IMR-90 (cell line): ENCODE measurements at regions not wholly inside any gene's neighbourhood (a gene's known extent, or its start where the extent isn't known, plus 50 kb on each side); places are given as distances from the start of the nearest gene placed in this dataset.

Experiments
- ATAC-seq: fragments of 200-7000 bp; cut with Tn5 transposase; 2 replicates; pipeline ENCODE4 v1.9.1; 2020; ENCODE audit warnings: low read depth, mild to moderate bottlenecking, moderate library complexity
- BruUV-seq: library from RNA; stranded (reverse); fragments of 400-500 nt; replicated peaks from 2 replicates; lab custom pipeline; 2021; lab: Mats Ljungman, UMichigan
- CTCF ChIA-PET: fragments of 300-600 bp; formaldehyde crosslinking; extraction: SDS; loops from one replicate; lab custom pipeline; 2021; ENCODE audit warnings: antibody characterized with exemption; lab: Yijun Ruan, JAX
- POLR2A ChIA-PET: fragments of 300-600 bp; sonication (Branson Sonifier 250); formaldehyde crosslinking; loops from one replicate; lab custom pipeline; 2022; ENCODE audit warnings: antibody characterized with exemption; ENCODE audit not compliant: unreplicated experiment; lab: Charles Lee
- DNase-seq: peaks from one replicate; pipeline ENCODE4 v3.0.0; 2013
- H2AFZ ChIP-seq: replicated peaks from 2 replicates; pipeline ENCODE3; 2013; ENCODE audit warnings: low read length, mild to moderate bottlenecking; ENCODE audit not compliant: poor library complexity
- H2AK5ac ChIP-seq: 2 replicates; pipeline ENCODE4 v1.6.1; 2013; ENCODE audit warnings: low read depth, low read length, inconsistent platforms
- H2AK9ac ChIP-seq: replicated peaks from 2 replicates; pipeline ENCODE3; 2013; ENCODE audit warnings: mild to moderate bottlenecking, low read depth, low read length, moderate library complexity; ENCODE audit not compliant: poor library complexity
- H2BK120ac ChIP-seq: 2 replicates; pipeline ENCODE4 v1.6.1; 2013; ENCODE audit warnings: low read depth, low read length, inconsistent platforms
- H2BK15ac ChIP-seq: 3 replicates; pipeline ENCODE4 v1.6.1; 2013; ENCODE audit warnings: low read depth, low read length, inconsistent platforms
- H2BK20ac ChIP-seq: 2 replicates; pipeline ENCODE4 v1.6.1; 2013; ENCODE audit warnings: low read depth, mild to moderate bottlenecking, inconsistent platforms, low read length, moderate library complexity
- H2BK5ac ChIP-seq: 2 replicates; pipeline ENCODE4 v1.6.1; 2013; ENCODE audit warnings: mild to moderate bottlenecking, low read depth, low read length, inconsistent platforms; ENCODE audit not compliant: poor library complexity, severe bottlenecking
- H3K14ac ChIP-seq: replicated peaks from 2 replicates; pipeline ENCODE4 v1.6.1; 2013; ENCODE audit warnings: low read depth, low read length, inconsistent platforms
- H3K18ac ChIP-seq: 2 replicates; pipeline ENCODE4 v1.6.1; 2013; ENCODE audit warnings: low read depth, low read length, control low read depth
- H3K23ac ChIP-seq: 2 replicates; pipeline ENCODE4 v1.6.1; 2013; ENCODE audit warnings: low read depth, low read length, inconsistent platforms
- H3K27ac ChIP-seq: 2 replicates; pipeline ENCODE4 v1.5.1; 2013; ENCODE audit warnings: mild to moderate bottlenecking, control low read depth, low read length; ENCODE audit not compliant: insufficient read depth
- H3K27me3 ChIP-seq: 2 replicates; pipeline ENCODE4 v1.6.1; 2013; ENCODE audit warnings: low read length; ENCODE audit not compliant: control insufficient read depth, insufficient read depth
- H3K36me3 ChIP-seq: 2 replicates; pipeline ENCODE4 v1.6.1; 2013; ENCODE audit warnings: low read length, mixed read lengths; ENCODE audit not compliant: control insufficient read depth, insufficient read depth
- H3K4ac ChIP-seq: 2 replicates; pipeline ENCODE4 v1.6.1; 2013; ENCODE audit warnings: low read depth, low read length, inconsistent platforms
- H3K4me1 ChIP-seq: 2 replicates; pipeline ENCODE4 v1.6.1; 2013; ENCODE audit warnings: low read length, mixed read lengths; ENCODE audit not compliant: control insufficient read depth, insufficient read depth
- H3K4me2 ChIP-seq: 2 replicates; pipeline ENCODE4 v1.6.1; 2013; ENCODE audit warnings: low read depth, mild to moderate bottlenecking, control low read depth, low read length, moderate library complexity
- H3K4me3 ChIP-seq: 2 replicates; pipeline ENCODE4 v1.5.1; 2013; ENCODE audit warnings: low read depth, mild to moderate bottlenecking, control low read depth, low read length, moderate library complexity; ENCODE audit not compliant: insufficient read depth
- H3K56ac ChIP-seq: 2 replicates; pipeline ENCODE4 v1.6.1; 2013; ENCODE audit warnings: low read length, inconsistent platforms; ENCODE audit not compliant: insufficient read depth; ENCODE audit errors: extremely low read depth
- H3K79me1 ChIP-seq, 2 experiments: 2 replicates each; pipeline ENCODE4 v1.6.1; 2013; ENCODE audit warnings: low read length in 2 of 2, inconsistent platforms in 1 of 2, low read depth in 1 of 2
- H3K9ac ChIP-seq: 2 replicates; pipeline ENCODE4 v1.6.1; 2013; ENCODE audit warnings: low read depth, low read length, control low read depth
- H3K9me1 ChIP-seq: 2 replicates; pipeline ENCODE4 v1.6.1; 2013; ENCODE audit warnings: low read length, inconsistent platforms; ENCODE audit not compliant: insufficient read depth
- H3K9me3 ChIP-seq: 2 replicates; pipeline ENCODE4 v1.6.1; 2013; ENCODE audit warnings: low read length; ENCODE audit not compliant: control insufficient read depth, insufficient read depth
- H4K20me1 ChIP-seq: 2 replicates; pipeline ENCODE4 v1.6.1; 2013; ENCODE audit warnings: low read length, inconsistent platforms; ENCODE audit not compliant: insufficient read depth
- H4K5ac ChIP-seq: 2 replicates; pipeline ENCODE4 v1.6.1; 2013; ENCODE audit warnings: mild to moderate bottlenecking, low read depth, low read length, control low read depth
- H4K8ac ChIP-seq, 2 experiments: 2 replicates each; pipeline ENCODE4 v1.6.1; 2013; ENCODE audit warnings: low read depth in 2 of 2, low read length in 2 of 2, control low read depth in 1 of 2, inconsistent platforms in 1 of 2
- H4K91ac ChIP-seq: 2 replicates; pipeline ENCODE4 v1.6.1; 2013; ENCODE audit warnings: low read depth, low read length, inconsistent platforms; ENCODE audit not compliant: insufficient read depth
- CEBPB ChIP-seq: IDR thresholded peaks from 2 replicates; pipeline ENCODE4 v1.6.1; 2012; ENCODE audit warnings: low read depth, low read length, improper control_type of control experiment
- MAFK ChIP-seq: IDR thresholded peaks from 2 replicates; pipeline ENCODE4 v1.6.1; 2012; ENCODE audit warnings: low read depth, low read length, improper control_type of control experiment
- NFE2L2 ChIP-seq: fragments of 150-350 bp; IDR thresholded peaks from 2 replicates; pipeline ENCODE4 v1.6.1; 2016; ENCODE audit warnings: low read depth, mild to moderate bottlenecking, low read length
- POLR2A ChIP-seq: IDR thresholded peaks from 2 replicates; pipeline ENCODE4 v1.6.1; 2012; ENCODE audit warnings: mild to moderate bottlenecking, low read depth, low read length
- SMC3 ChIP-seq: fragments of 150-350 bp; IDR thresholded peaks from 2 replicates; pipeline ENCODE4 v1.6.1; 2016; ENCODE audit warnings: low read depth, mild to moderate bottlenecking, antibody characterized with exemption, low read length, moderate library complexity
- WGBS, 2 experiments: methylation state at CpG; one replicate each; pipeline versions ENCODE4 v1.1.5 to v1.1.7; 2013; ENCODE audit warnings: missing lambda C conversion rate in 2 of 2; ENCODE audit not compliant: insufficient read length in 1 of 2; ENCODE audit errors: extremely low coverage in 2 of 2; 5-methylcytosine and 5-hydroxymethylcytosine counted together
- dilution Hi-C: fragments of 300-500 bp; cut with HindIII; formaldehyde crosslinking; loops from one replicate; pipeline ENCODE4 v1.14.3; 2018; ENCODE audit warnings: low sequenced_read_pairs; ENCODE audit not compliant: unreplicated experiment
- in situ Hi-C: fragments of 300-500 bp; cut with MboI; formaldehyde crosslinking; loops from 3 replicates; pipeline ENCODE4 v1.14.3; 2019; ENCODE audit warnings: low sequenced_read_pairs, inconsistent platforms, mixed read lengths
- intact Hi-C: fragments of 100-400 bp; cut with micrococcal nuclease; formaldehyde crosslinking; loops from 2 replicates; pipeline ENCODE4 v1.10.0; 2022
- TF ChIP-seq, protein P1 (sequence below): fragments of 150-350 bp; IDR thresholded peaks from 2 replicates; pipeline ENCODE4 v1.6.1; 2016; ENCODE audit warnings: low read depth, mild to moderate bottlenecking, low read length, moderate library complexity, borderline replicate concordance

- H4K8ac ChIP-seq, result no peak overlapping the region
- DNase-seq (no peak), ATAC-seq (no peak)
- TF ChIP-seq NFE2L2 (no peak), CEBPB (no peak), SMC3 (no peak), POLR2A (no peak), MAFK (no peak)
- TF ChIP-seq, protein P1, sequence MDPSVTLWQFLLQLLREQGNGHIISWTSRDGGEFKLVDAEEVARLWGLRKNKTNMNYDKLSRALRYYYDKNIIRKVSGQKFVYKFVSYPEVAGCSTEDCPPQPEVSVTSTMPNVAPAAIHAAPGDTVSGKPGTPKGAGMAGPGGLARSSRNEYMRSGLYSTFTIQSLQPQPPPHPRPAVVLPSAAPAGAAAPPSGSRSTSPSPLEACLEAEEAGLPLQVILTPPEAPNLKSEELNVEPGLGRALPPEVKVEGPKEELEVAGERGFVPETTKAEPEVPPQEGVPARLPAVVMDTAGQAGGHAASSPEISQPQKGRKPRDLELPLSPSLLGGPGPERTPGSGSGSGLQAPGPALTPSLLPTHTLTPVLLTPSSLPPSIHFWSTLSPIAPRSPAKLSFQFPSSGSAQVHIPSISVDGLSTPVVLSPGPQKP, result no peak
- H4K20me1 ChIP-seq, result no peaks in the 10 kb centered on the region
- H2BK20ac ChIP-seq, result no peak overlapping the region
- intact Hi-C loops, result no loop called here
- in situ Hi-C loops, result no loop called here
- H3K56ac ChIP-seq, result no peak overlapping the region
- no peaks in the 10 kb centered on the region for H3K4me1 ChIP-seq
- no peak overlapping the region for H2AK5ac ChIP-seq
- no peaks in the 10 kb centered on the region for H3K79me1 ChIP-seq
- dilution Hi-C loops, result no loop called here
- H3K4me3 ChIP-seq, result no peak overlapping the region
- no peak overlapping the region for H2AFZ ChIP-seq
- no peaks in the 10 kb centered on the region for H3K9me3 ChIP-seq
- H2BK15ac ChIP-seq, result no peak overlapping the region
- H3K4ac ChIP-seq, result no peak overlapping the region
- no peak overlapping the region for H3K23ac ChIP-seq
- H2AK9ac ChIP-seq, result no peak overlapping the region
- no peaks in the 10 kb centered on the region for H3K9me1 ChIP-seq
- no CpG with 5 or more reads among the region's 1 CpG for WGBS, 2 experiments
- H3K4me2 ChIP-seq, result no peak overlapping the region
- no peak overlapping the region for H3K27ac ChIP-seq
- CTCF ChIA-PET, result interaction anchor here (0.9 to 1.0 kb wide), 2 partner anchors 14 to 911 kb away, joined by 3 read pairs; no protein-coding TSS in a partner anchor
- no peak overlapping the region for H3K9ac ChIP-seq
- no peak overlapping the region for H4K5ac ChIP-seq
- POLR2A ChIA-PET, result no interaction called here
- BruUV-seq, result no TSS peak
- H2BK120ac ChIP-seq, result no peak overlapping the region
- H3K36me3 ChIP-seq, result no peaks in the 10 kb centered on the region
- no peak overlapping the region for H2BK5ac ChIP-seq
- H3K27me3 ChIP-seq, result no peaks in the 10 kb centered on the region
- H4K91ac ChIP-seq, result no peak overlapping the region
- H3K14ac ChIP-seq, result no peak overlapping the region
- H3K18ac ChIP-seq, result no peak overlapping the region
Observed at GRCh38 chr12:91591639-91591987, 409.0 kb upstream of the DCN start.
